SJCRH30 (cell line): ENCODE measurements at regions not wholly inside any gene's neighbourhood (a gene's known extent, or its start where the extent isn't known, plus 50 kb on each side); places are given as distances from the start of the nearest gene placed in this dataset.
"Not testable (repeated sequence)": the region's sequence is repeated elsewhere in the genome, so short reads cannot be mapped to it uniquely, and the experiment has no call there.

Experiments used
- DNase-seq, 2 experiments: peaks; one replicate each; pipeline ENCODE4 v3.0.0-alpha.2; 2015 to 2020
- H3K27ac ChIP-seq: fragments of 250-450 bp; sonication (Bioruptor Pico); 2 replicates; pipeline ENCODE4 v1.5.1; 2020; ENCODE audit warnings: mild to moderate bottlenecking, moderate library complexity
- H3K27me3 ChIP-seq: fragments of 250-450 bp; sonication (Bioruptor Pico); 2 replicates; pipeline ENCODE4 v1.5.1; 2020; ENCODE audit warnings: mild to moderate bottlenecking, moderate library complexity
- H3K36me3 ChIP-seq: fragments of 250-450 bp; sonication (Bioruptor Pico); 2 replicates; pipeline ENCODE4 v1.5.1; 2020; ENCODE audit warnings: mild to moderate bottlenecking, moderate library complexity
- H3K4me1 ChIP-seq: fragments of 250-450 bp; sonication (Bioruptor Pico); 2 replicates; pipeline ENCODE4 v1.5.1; 2020; ENCODE audit warnings: mild to moderate bottlenecking, moderate library complexity
- H3K4me3 ChIP-seq: fragments of 250-450 bp; sonication (Bioruptor Pico); 2 replicates; pipeline ENCODE4 v1.5.1; 2020; ENCODE audit warnings: mild to moderate bottlenecking, moderate library complexity
- H3K9me3 ChIP-seq: fragments of 250-450 bp; sonication (Bioruptor Pico); replicated peaks from 2 replicates; pipeline ENCODE4 v1.5.1; 2020; ENCODE audit warnings: mild to moderate bottlenecking, moderate library complexity

- not testable (repeated sequence) for H3K27me3 ChIP-seq, H3K4me1 ChIP-seq, H3K9me3 ChIP-seq, H3K27ac ChIP-seq, H3K36me3 ChIP-seq
- peak; percentile 15 to 31 for DNase-seq
- H3K4me3 ChIP-seq, result peak overlapping the region; percentile 57
Measured at GRCh38 chr4:189721016-189721993, 219.4 kb upstream of the FRG1 start.

GRCh38 chr4:189722324-189723003 is 218.2 kb upstream of the FRG1 start:
- Histone ChIP-seq H3K4me3 (peak overlapping the region; percentile 52), H3K27ac (peak overlapping the region; percentile 41; the same call in 1 of the 2 replicates)
- not testable (repeated sequence) for H3K36me3 ChIP-seq, H3K4me1 ChIP-seq, H3K27me3 ChIP-seq, H3K9me3 ChIP-seq
- DNase-seq, result peak; percentile 95

GRCh38 chr4:189727982-189728638 is 212.6 kb upstream of the FRG1 start:
- H3K36me3 ChIP-seq, H3K27ac ChIP-seq, DNase-seq, H3K4me1 ChIP-seq, H3K4me3 ChIP-seq, H3K9me3 ChIP-seq, H3K27me3 ChIP-seq: not testable (repeated sequence)

GRCh38 chr4:189731989-189732388 is 208.7 kb upstream of the FRG1 start:
- DNase-seq, H3K4me1 ChIP-seq, H3K9me3 ChIP-seq, H3K36me3 ChIP-seq, H3K27me3 ChIP-seq, H3K4me3 ChIP-seq, H3K27ac ChIP-seq: not testable (repeated sequence)

GRCh38 chr4:189733507-189733906 is 207.2 kb upstream of the FRG1 start:
- not testable (repeated sequence) for H3K4me3 ChIP-seq

GRCh38 chr4:189734648-189735267 is 205.9 kb upstream of the FRG1 start:
- H3K4me3 ChIP-seq, DNase-seq: not testable (repeated sequence)

More at GRCh38 chr4:189733507-189733906, 207.2 kb upstream of the FRG1 start:
- H3K4me1 ChIP-seq, DNase-seq, H3K9me3 ChIP-seq, H3K27ac ChIP-seq, H3K36me3 ChIP-seq, H3K27me3 ChIP-seq: not testable (repeated sequence)

GRCh38 chr4:189736656-189737055 is 204.0 kb upstream of the FRG1 start:
- not testable (repeated sequence) for H3K36me3 ChIP-seq, H3K4me3 ChIP-seq, DNase-seq, H3K27ac ChIP-seq, H3K9me3 ChIP-seq, H3K4me1 ChIP-seq, H3K27me3 ChIP-seq

More at GRCh38 chr4:189734648-189735267, 205.9 kb upstream of the FRG1 start:
- not testable (repeated sequence) for H3K27ac ChIP-seq, H3K36me3 ChIP-seq, H3K27me3 ChIP-seq, H3K9me3 ChIP-seq, H3K4me1 ChIP-seq

GRCh38 chr4:189740118-189740517 is 200.6 kb upstream of the FRG1 start:
- not testable (repeated sequence) for H3K4me1 ChIP-seq, H3K4me3 ChIP-seq, H3K27ac ChIP-seq

GRCh38 chr4:189740873-189741272 is 199.8 kb upstream of the FRG1 start:
- Histone ChIP-seq H3K4me1 (no peaks in the 10 kb centered on the region), H3K36me3 (no peaks in the 10 kb centered on the region), H3K4me3 (no peak overlapping the region), H3K27ac (no peak overlapping the region), H3K27me3 (no peaks in the 10 kb centered on the region), H3K9me3 (no peaks in the 10 kb centered on the region)
- no peak for DNase-seq

More at GRCh38 chr4:189740118-189740517, 200.6 kb upstream of the FRG1 start:
- DNase-seq, H3K27me3 ChIP-seq, H3K9me3 ChIP-seq, H3K36me3 ChIP-seq: not testable (repeated sequence)

- not testable (repeated sequence) for H3K27ac ChIP-seq, H3K27me3 ChIP-seq, H3K9me3 ChIP-seq, H3K4me1 ChIP-seq, H3K36me3 ChIP-seq, DNase-seq, H3K4me3 ChIP-seq
Measured at GRCh38 chr4:189753092-189753491, 187.6 kb upstream of the FRG1 start.

- no peak for DNase-seq
Measured at GRCh38 chr4:189763583-189763982, 177.1 kb upstream of the FRG1 start.

GRCh38 chr4:189765301-189765700 is 175.4 kb upstream of the FRG1 start:
- H3K4me3 ChIP-seq, result no peak overlapping the region
- no peaks in the 10 kb centered on the region for H3K27me3 ChIP-seq
- no peaks in the 10 kb centered on the region for H3K9me3 ChIP-seq
- no peak for DNase-seq
- no peak overlapping the region for H3K27ac ChIP-seq
- H3K36me3 ChIP-seq, result no peaks in the 10 kb centered on the region
- H3K4me1 ChIP-seq, result no peaks in the 10 kb centered on the region

More at GRCh38 chr4:189763583-189763982, 177.1 kb upstream of the FRG1 start:
- no peaks in the 10 kb centered on the region for H3K27me3 ChIP-seq
- no peak overlapping the region for H3K4me3 ChIP-seq
- no peaks in the 10 kb centered on the region for H3K4me1 ChIP-seq
- no peak overlapping the region for H3K27ac ChIP-seq
- no peaks in the 10 kb centered on the region for H3K36me3 ChIP-seq
- H3K9me3 ChIP-seq, result no peaks in the 10 kb centered on the region

- Histone ChIP-seq H3K9me3 (no peaks in the 10 kb centered on the region), H3K4me3 (no peak overlapping the region), H3K36me3 (no peaks in the 10 kb centered on the region), H3K27ac (no peak overlapping the region), H3K4me1 (no peaks in the 10 kb centered on the region), H3K27me3 (no peaks in the 10 kb centered on the region)
- no peak for DNase-seq
Measured at GRCh38 chr4:189765736-189766135, 174.9 kb upstream of the FRG1 start.

- no peak overlapping the region for H3K27ac ChIP-seq
- no peak for DNase-seq
- no peaks in the 10 kb centered on the region for H3K27me3 ChIP-seq
- no peaks in the 10 kb centered on the region for H3K9me3 ChIP-seq
- H3K36me3 ChIP-seq, result no peaks in the 10 kb centered on the region
- no peaks in the 10 kb centered on the region for H3K4me1 ChIP-seq
- H3K4me3 ChIP-seq, result no peak overlapping the region
Measured at GRCh38 chr4:189767941-189768340, 172.7 kb upstream of the FRG1 start.

GRCh38 chr4:189769131-189769530 is 171.5 kb upstream of the FRG1 start:
- no peaks in the 10 kb centered on the region for H3K4me1 ChIP-seq
- H3K4me3 ChIP-seq, result no peak overlapping the region
- no peaks in the 10 kb centered on the region for H3K9me3 ChIP-seq

More at GRCh38 chr4:189769131-189769530, 171.5 kb upstream of the FRG1 start:
- no peaks in the 10 kb centered on the region for H3K36me3 ChIP-seq
- no peak overlapping the region for H3K27ac ChIP-seq
- DNase-seq, result no peak
- no peaks in the 10 kb centered on the region for H3K27me3 ChIP-seq
